ENCODE measurements at regions not wholly inside any gene's neighbourhood (a gene's known extent, or its start where the extent isn't known, plus 50 kb on each side); places are given as distances from the start of the nearest gene placed in this dataset.
A peak's percentile ranks its signal among the peaks of the same experiment; 100 is the strongest.

- intact Hi-C loops (cut with micrococcal nuclease), result no loop called here
- Mint-ChIP-seq H3K4me3 (no peak overlapping the region), H3K27ac (no peak overlapping the region), H3K27me3 (ENCODE audit: insufficient read depth) (no peaks in the 10 kb centered on the region), H3K9me3 (peaks cover 5% of the 10 kb centered on the region), H3K36me3 (ENCODE audit: low read depth) (no peaks in the 10 kb centered on the region), H3K4me1 (ENCODE audit: low read depth) (peaks cover 6% of the 10 kb centered on the region)
- no peak for DNase-seq (ENCODE audit: low spot score)
Measured at GRCh38 chr18:39796393-39796792, 2158.6 kb upstream of the PIK3C3 start.

GRCh38 chr18:39795350-39795749, 2159.7 kb upstream of the PIK3C3 start:
- H3K4me3 Mint-ChIP-seq, result peak overlapping the region; percentile 39
- intact Hi-C loops (cut with micrococcal nuclease), result no loop called here
- no peaks in the 10 kb centered on the region for H3K36me3 Mint-ChIP-seq (ENCODE audit: low read depth)
- H3K4me1 Mint-ChIP-seq (ENCODE audit: low read depth), result peaks cover 6% of the 10 kb centered on the region
- peaks cover 2% of the 10 kb centered on the region for H3K27me3 Mint-ChIP-seq (ENCODE audit: insufficient read depth)
- no peak for DNase-seq (ENCODE audit: low spot score)
- no peaks in the 10 kb centered on the region for H3K9me3 Mint-ChIP-seq
- no peak overlapping the region for H3K27ac Mint-ChIP-seq

- Mint-ChIP-seq H3K27ac (no peak overlapping the region), H3K4me3 (no peak overlapping the region), H3K9me3 (no peaks in the 10 kb centered on the region), H3K27me3 (ENCODE audit: insufficient read depth) (peaks cover 2% of the 10 kb centered on the region), H3K4me1 (ENCODE audit: low read depth) (no peaks in the 10 kb centered on the region), H3K36me3 (ENCODE audit: low read depth) (no peaks in the 10 kb centered on the region)
- DNase-seq (ENCODE audit: low spot score), result no peak
- intact Hi-C loops (cut with micrococcal nuclease), result no loop called here
Measured at GRCh38 chr18:39793609-39794008, 2161.4 kb upstream of the PIK3C3 start.

GRCh38 chr18:39788383-39788782, 2166.7 kb upstream of the PIK3C3 start:
- intact Hi-C loops (cut with micrococcal nuclease), result no loop called here
- peaks cover 2% of the 10 kb centered on the region for H3K27me3 Mint-ChIP-seq (ENCODE audit: insufficient read depth)
- no peak overlapping the region for H3K27ac Mint-ChIP-seq
- H3K4me1 Mint-ChIP-seq (ENCODE audit: low read depth), result no peaks in the 10 kb centered on the region
- H3K9me3 Mint-ChIP-seq, result no peaks in the 10 kb centered on the region
- H3K4me3 Mint-ChIP-seq, result no peak overlapping the region
- no peak for DNase-seq (ENCODE audit: low spot score)
- no peaks in the 10 kb centered on the region for H3K36me3 Mint-ChIP-seq (ENCODE audit: low read depth)

GRCh38 chr18:39786477-39786876, 2168.6 kb upstream of the PIK3C3 start:
- Mint-ChIP-seq H3K9me3 (no peaks in the 10 kb centered on the region), H3K27me3 (ENCODE audit: insufficient read depth) (peaks cover 2% of the 10 kb centered on the region), H3K36me3 (ENCODE audit: low read depth) (no peaks in the 10 kb centered on the region), H3K4me3 (no peak overlapping the region), H3K27ac (no peak overlapping the region), H3K4me1 (ENCODE audit: low read depth) (no peaks in the 10 kb centered on the region)
- DNase-seq (ENCODE audit: low spot score), result no peak
- intact Hi-C loops (cut with micrococcal nuclease), result no loop called here

GRCh38 chr18:39784541-39784940, 2170.5 kb upstream of the PIK3C3 start:
- H3K27ac Mint-ChIP-seq, result no peak overlapping the region
- intact Hi-C loops (cut with micrococcal nuclease), result no loop called here

GRCh38 chr18:39781565-39781964, 2173.5 kb upstream of the PIK3C3 start:
- Mint-ChIP-seq H3K9me3 (no peaks in the 10 kb centered on the region), H3K36me3 (ENCODE audit: low read depth) (no peaks in the 10 kb centered on the region), H3K27ac (no peak overlapping the region), H3K4me3 (no peak overlapping the region), H3K27me3 (ENCODE audit: insufficient read depth) (no peaks in the 10 kb centered on the region), H3K4me1 (ENCODE audit: low read depth) (no peaks in the 10 kb centered on the region)
- intact Hi-C loops (cut with micrococcal nuclease), result no loop called here
- no peak for DNase-seq (ENCODE audit: low spot score)

More at GRCh38 chr18:39784541-39784940, 2170.5 kb upstream of the PIK3C3 start:
- no peaks in the 10 kb centered on the region for H3K36me3 Mint-ChIP-seq (ENCODE audit: low read depth)
- H3K9me3 Mint-ChIP-seq, result no peaks in the 10 kb centered on the region
- DNase-seq (ENCODE audit: low spot score), result no peak
- H3K4me1 Mint-ChIP-seq (ENCODE audit: low read depth), result no peaks in the 10 kb centered on the region
- no peaks in the 10 kb centered on the region for H3K27me3 Mint-ChIP-seq (ENCODE audit: insufficient read depth)
- no peak overlapping the region for H3K4me3 Mint-ChIP-seq

- H3K27me3 Mint-ChIP-seq (ENCODE audit: insufficient read depth), result no peaks in the 10 kb centered on the region
- intact Hi-C loops (cut with micrococcal nuclease), result no loop called here
- no peaks in the 10 kb centered on the region for H3K36me3 Mint-ChIP-seq (ENCODE audit: low read depth)
- H3K9me3 Mint-ChIP-seq, result no peaks in the 10 kb centered on the region
- H3K27ac Mint-ChIP-seq, result no peak overlapping the region
- no peaks in the 10 kb centered on the region for H3K4me1 Mint-ChIP-seq (ENCODE audit: low read depth)
- no peak overlapping the region for H3K4me3 Mint-ChIP-seq
- no peak for DNase-seq (ENCODE audit: low spot score)
Measured at GRCh38 chr18:39780774-39781173, 2174.3 kb upstream of the PIK3C3 start.

GRCh38 chr18:39779926-39780325, 2175.1 kb upstream of the PIK3C3 start:
- Mint-ChIP-seq H3K4me3 (no peak overlapping the region), H3K4me1 (ENCODE audit: low read depth) (no peaks in the 10 kb centered on the region)
- no peak for DNase-seq (ENCODE audit: low spot score)

GRCh38 chr18:39776766-39777165, 2178.3 kb upstream of the PIK3C3 start:
- H3K4me1 Mint-ChIP-seq (ENCODE audit: low read depth), result no peaks in the 10 kb centered on the region
- H3K4me3 Mint-ChIP-seq, result no peak overlapping the region
- intact Hi-C loops (cut with micrococcal nuclease), result no loop called here
- no peaks in the 10 kb centered on the region for H3K27me3 Mint-ChIP-seq (ENCODE audit: insufficient read depth)
- no peak for DNase-seq (ENCODE audit: low spot score)
- no peaks in the 10 kb centered on the region for H3K36me3 Mint-ChIP-seq (ENCODE audit: low read depth)
- H3K27ac Mint-ChIP-seq, result no peak overlapping the region
- no peaks in the 10 kb centered on the region for H3K9me3 Mint-ChIP-seq

More at GRCh38 chr18:39779926-39780325, 2175.1 kb upstream of the PIK3C3 start:
- no peaks in the 10 kb centered on the region for H3K27me3 Mint-ChIP-seq (ENCODE audit: insufficient read depth)
- intact Hi-C loops (cut with micrococcal nuclease), result no loop called here
- no peak overlapping the region for H3K27ac Mint-ChIP-seq
- no peaks in the 10 kb centered on the region for H3K9me3 Mint-ChIP-seq
- no peaks in the 10 kb centered on the region for H3K36me3 Mint-ChIP-seq (ENCODE audit: low read depth)

- Mint-ChIP-seq H3K27me3 (ENCODE audit: insufficient read depth) (no peaks in the 10 kb centered on the region), H3K4me1 (ENCODE audit: low read depth) (no peaks in the 10 kb centered on the region), H3K27ac (no peak overlapping the region), H3K4me3 (no peak overlapping the region), H3K9me3 (no peaks in the 10 kb centered on the region), H3K36me3 (ENCODE audit: low read depth) (no peaks in the 10 kb centered on the region)
- no peak for DNase-seq (ENCODE audit: low spot score)
- intact Hi-C loops (cut with micrococcal nuclease), result no loop called here
Measured at GRCh38 chr18:39774957-39775598, 2180.0 kb upstream of the PIK3C3 start.

GRCh38 chr18:39773646-39774045, 2181.4 kb upstream of the PIK3C3 start:
- no peak overlapping the region for H3K27ac Mint-ChIP-seq
- H3K4me3 Mint-ChIP-seq, result no peak overlapping the region
- no peaks in the 10 kb centered on the region for H3K27me3 Mint-ChIP-seq (ENCODE audit: insufficient read depth)
- DNase-seq (ENCODE audit: low spot score), result no peak
- intact Hi-C loops (cut with micrococcal nuclease), result no loop called here
- H3K36me3 Mint-ChIP-seq (ENCODE audit: low read depth), result no peaks in the 10 kb centered on the region
- no peaks in the 10 kb centered on the region for H3K4me1 Mint-ChIP-seq (ENCODE audit: low read depth)
- H3K9me3 Mint-ChIP-seq, result no peaks in the 10 kb centered on the region

GRCh38 chr18:39772155-39772919, 2182.7 kb upstream of the PIK3C3 start:
- H3K4me1 Mint-ChIP-seq (ENCODE audit: low read depth), result no peaks in the 10 kb centered on the region
- no peak overlapping the region for H3K27ac Mint-ChIP-seq
- DNase-seq (ENCODE audit: low spot score), result no peak
- H3K36me3 Mint-ChIP-seq (ENCODE audit: low read depth), result no peaks in the 10 kb centered on the region
- intact Hi-C loops (cut with micrococcal nuclease), result no loop called here
- H3K9me3 Mint-ChIP-seq, result no peaks in the 10 kb centered on the region
- no peak overlapping the region for H3K4me3 Mint-ChIP-seq
- H3K27me3 Mint-ChIP-seq (ENCODE audit: insufficient read depth), result no peaks in the 10 kb centered on the region

All from activated T-helper 1 cell treated with anti-CD3 and anti-CD28 coated beads, Interleukin-12 subunit alpha, Interleukin-12 subunit beta, Interleukin-2, Interleukin-4 antibody, amounts not matched to agents 30 ng/mL and 10 ng/mL and 1 ng/mL, durations not matched to agents 14 hours and 24 hours and 36 hours (primary cell).